Fibroblast of lung (primary cell): ENCODE measurements at regions not wholly inside any gene's neighbourhood (a gene's known extent, or its start where the extent isn't known, plus 50 kb on each side); places are given as distances from the start of the nearest gene placed in this dataset.

ENCODE experiments used
- DNase-seq, 2 donors: peaks; one replicate each; pipeline versions ENCODE4 v3.0.0 to v3.0.0-alpha.2; 2010; ENCODE audit warnings: low read depth in 2 of 2
- H2AFZ ChIP-seq: 2 replicates; pipeline ENCODE4 v1.5.1; 2012; ENCODE audit warnings: low read length, control low read depth, inconsistent platforms
- H3K27ac ChIP-seq: 2 replicates; pipeline ENCODE4 v1.5.1; 2011; ENCODE audit warnings: low read length, control low read depth; ENCODE audit not compliant: insufficient read depth
- H3K27me3 ChIP-seq: 2 replicates; pipeline ENCODE4 v1.5.1; 2011; ENCODE audit warnings: mild to moderate bottlenecking, low read length; ENCODE audit not compliant: control insufficient read depth, insufficient read depth
- H3K36me3 ChIP-seq: 2 replicates; pipeline ENCODE4 v1.5.1; 2011; ENCODE audit warnings: low read length; ENCODE audit not compliant: control insufficient read depth, insufficient read depth
- H3K4me1 ChIP-seq: 2 replicates; pipeline ENCODE4 v1.5.1; 2011; ENCODE audit warnings: low read length; ENCODE audit not compliant: control insufficient read depth, insufficient read depth; ENCODE audit errors: extremely low read depth
- H3K4me2 ChIP-seq: 2 replicates; pipeline ENCODE4 v1.5.1; 2011; ENCODE audit warnings: low read length, control low read depth; ENCODE audit not compliant: insufficient read depth; ENCODE audit errors: extremely low read depth
- H3K4me3 ChIP-seq, 4 experiments: fragments of 200-600 bp in 1 of 4; sonication (generic) in 1 of 4; replicated peaks in 1 of 4; 2 replicates each; pipeline ENCODE4 v1.5.1; 2011 to 2016; ENCODE audit warnings: low read length in 4 of 4, low read depth in 3 of 4, mild to moderate bottlenecking in 3 of 4, control low read depth in 2 of 4, inconsistent platforms in 1 of 4, mixed read lengths in 1 of 4; ENCODE audit not compliant: insufficient read depth in 1 of 4; ENCODE audit errors: control extremely low read depth in 1 of 4
- H3K79me2 ChIP-seq: 2 replicates; pipeline ENCODE4 v1.5.1; 2012; ENCODE audit warnings: mild to moderate bottlenecking, low read length, inconsistent platforms; ENCODE audit not compliant: control insufficient read depth, insufficient read depth
- H3K9ac ChIP-seq: 2 replicates; pipeline ENCODE4 v1.5.1; 2011; ENCODE audit warnings: mild to moderate bottlenecking, low read length, control low read depth; ENCODE audit not compliant: insufficient read depth
- H3K9me3 ChIP-seq: 2 replicates; pipeline ENCODE4 v1.5.1; 2012; ENCODE audit warnings: low read depth, low read length; ENCODE audit not compliant: control insufficient read depth, insufficient read depth
- H4K20me1 ChIP-seq: 2 replicates; pipeline ENCODE4 v1.5.1; 2011; ENCODE audit warnings: low read length; ENCODE audit not compliant: control insufficient read depth, insufficient read depth; ENCODE audit errors: extremely low read depth
- CTCF ChIP-seq, 2 donors: IDR thresholded peaks in 1 of 2; conservative IDR thresholded peaks in 1 of 2; 1 replicate in 1 of 2; 2 replicates in 1 of 2; pipeline ENCODE4 v1.5.1; 2011 to 2012; ENCODE audit warnings: low read length in 2 of 2, control low read depth in 1 of 2, inconsistent platforms in 1 of 2, low read depth in 1 of 2, mild to moderate bottlenecking in 1 of 2
- EZH2 ChIP-seq: IDR thresholded peaks from 2 replicates; pipeline ENCODE4 v1.5.1; 2012; ENCODE audit warnings: low read length, control low read depth, mild to moderate bottlenecking; ENCODE audit errors: missing control alignments

- Histone ChIP-seq H3K36me3 (no peaks in the 10 kb centered on the region), H3K4me3 (no peak overlapping the region), H3K9me3 (no peaks in the 10 kb centered on the region), H3K27me3 (no peaks in the 10 kb centered on the region), H4K20me1 (no peaks in the 10 kb centered on the region), H3K4me1 (no peaks in the 10 kb centered on the region), H3K27ac (no peak overlapping the region), H3K4me2 (no peak overlapping the region), H3K9ac (no peak overlapping the region), H2AFZ (no peak overlapping the region), H3K79me2 (no peaks in the 10 kb centered on the region)
- no peak for TF ChIP-seq CTCF (conservative IDR thresholded peaks at IDR 0.05 in 1 of 2, IDR thresholded peaks at IDR 0.05 in 1 of 2; ENCODE audit: low read depth in 1 of 2, low read length in 2 of 2)
- peak in 1 of 2 donors; percentile 84 for DNase-seq
Observed at GRCh38 chr3:64848822-64849221, 161.0 kb upstream of the ADAMTS9 start.

GRCh38 chr3:64848127-64848800 is 160.5 kb upstream of the ADAMTS9 start:
- no peak for DNase-seq
- H3K79me2 ChIP-seq: no peaks in the 10 kb centered on the region
- H3K36me3 ChIP-seq: no peaks in the 10 kb centered on the region
- no peak overlapping the region for H2AFZ ChIP-seq
- no peaks in the 10 kb centered on the region for H3K4me1 ChIP-seq
- H3K4me3 ChIP-seq: no peak overlapping the region
- no peak for TF ChIP-seq CTCF (conservative IDR thresholded peaks at IDR 0.05 in 1 of 2, IDR thresholded peaks at IDR 0.05 in 1 of 2; ENCODE audit: low read depth in 1 of 2, low read length in 2 of 2)
- no peaks in the 10 kb centered on the region for H4K20me1 ChIP-seq
- no peaks in the 10 kb centered on the region for H3K27me3 ChIP-seq
- H3K9me3 ChIP-seq: no peaks in the 10 kb centered on the region
- H3K27ac ChIP-seq: no peak overlapping the region
- no peak overlapping the region for H3K9ac ChIP-seq
- H3K4me2 ChIP-seq: no peak overlapping the region

- H2AFZ ChIP-seq: no peak overlapping the region
- H3K36me3 ChIP-seq: no peaks in the 10 kb centered on the region
- no peaks in the 10 kb centered on the region for H3K9me3 ChIP-seq
- no peak overlapping the region for H3K4me3 ChIP-seq
- H3K79me2 ChIP-seq: no peaks in the 10 kb centered on the region
- no peak overlapping the region for H3K4me2 ChIP-seq
- no peaks in the 10 kb centered on the region for H3K27me3 ChIP-seq
- no peaks in the 10 kb centered on the region for H4K20me1 ChIP-seq
- TF ChIP-seq CTCF (conservative IDR thresholded peaks at IDR 0.05 in 1 of 2, IDR thresholded peaks at IDR 0.05 in 1 of 2; ENCODE audit: low read depth in 1 of 2, low read length in 2 of 2): no peak
- TF ChIP-seq EZH2: no peak
- no peak overlapping the region for H3K27ac ChIP-seq
- H3K4me1 ChIP-seq: no peaks in the 10 kb centered on the region
- no peak for DNase-seq
- no peak overlapping the region for H3K9ac ChIP-seq
Observed at GRCh38 chr3:64844558-64844957, 156.8 kb upstream of the ADAMTS9 start.
